ENCODE measurements at regions not wholly inside any gene's neighbourhood (a gene's known extent, or its start where the extent isn't known, plus 50 kb on each side); places are given as distances from the start of the nearest gene placed in this dataset.

GRCh38 chr2:217724471-217724870 lies 278.3 kb downstream of the TNS1 start:
- Histone ChIP-seq H3K27me3 (ENCODE audit: control insufficient read depth, insufficient read depth, low read length) (no peaks in the 10 kb centered on the region), H3K4me3 (ENCODE audit: low read depth, low read length) (no peak overlapping the region), H3K36me3 (ENCODE audit: control insufficient read depth, insufficient read depth, low read length) (no peaks in the 10 kb centered on the region)
- ChIA-PET POLR2A (no interaction called here), CTCF (interaction anchor here (0.6 to 2.9 kb wide), 4 partner anchors 9 to 1205 kb away, joined by 4 to 15 read pairs (median 4); partner anchors contain the start of gene IGFBP5)
- no peak for DNase-seq (ENCODE audit: low read depth)
- TF ChIP-seq CTCF (IDR thresholded peaks at IDR 0.05; ENCODE audit: insufficient read depth, low read depth, low read length), result no peak

- TF ChIP-seq CTCF (IDR thresholded peaks at IDR 0.05; ENCODE audit: insufficient read depth, low read depth, low read length), result no peak
- Histone ChIP-seq H3K4me3 (ENCODE audit: low read depth, low read length) (no peak overlapping the region), H3K27me3 (ENCODE audit: control insufficient read depth, insufficient read depth, low read length) (no peaks in the 10 kb centered on the region), H3K36me3 (ENCODE audit: control insufficient read depth, insufficient read depth, low read length) (no peaks in the 10 kb centered on the region)
- ChIA-PET POLR2A (no interaction called here), CTCF (interaction anchor here (0.6 to 2.9 kb wide), 8 partner anchors 9 to 1204 kb away, joined by 3 to 15 read pairs (median 4); partner anchors contain the start of gene IGFBP5)
- DNase-seq (ENCODE audit: low read depth), result no peak
These were observed 278.8 kb downstream of the TNS1 start for GRCh38 chr2:217723981-217724380.

- Histone ChIP-seq H3K36me3 (ENCODE audit: control insufficient read depth, insufficient read depth, low read length) (no peaks in the 10 kb centered on the region), H3K27me3 (ENCODE audit: control insufficient read depth, insufficient read depth, low read length) (no peaks in the 10 kb centered on the region), H3K4me3 (ENCODE audit: low read depth, low read length) (no peak overlapping the region)
- TF ChIP-seq CTCF (IDR thresholded peaks at IDR 0.05; ENCODE audit: insufficient read depth, low read depth, low read length), result no peak
- POLR2A ChIA-PET, result interaction anchor here (0.7 kb wide), 1 partner anchor 10 kb away, joined by 6 read pairs; no protein-coding TSS in a partner anchor
- DNase-seq (ENCODE audit: low read depth), result peak; percentile 79
- CTCF ChIA-PET, result interaction anchor here (0.8 to 2.9 kb wide), 7 partner anchors 8 to 1203 kb away, joined by 3 to 15 read pairs (median 4); no protein-coding TSS in a partner anchor
These were observed 279.8 kb downstream of the TNS1 start for GRCh38 chr2:217722883-217723472.

- H3K27me3 ChIP-seq (ENCODE audit: control insufficient read depth, insufficient read depth, low read length), result no peaks in the 10 kb centered on the region
- POLR2A ChIA-PET, result no interaction called here
- no peaks in the 10 kb centered on the region for H3K36me3 ChIP-seq (ENCODE audit: control insufficient read depth, insufficient read depth, low read length)
- CTCF ChIA-PET, result interaction anchor here (1.0 to 9.1 kb wide), 2 partner anchors 38 to 67 kb away, joined by 3 to 33 read pairs; no protein-coding TSS in a partner anchor
- H3K4me3 ChIP-seq (ENCODE audit: low read depth, low read length), result no peak overlapping the region
- no peak for DNase-seq (ENCODE audit: low read depth)
- TF ChIP-seq CTCF (IDR thresholded peaks at IDR 0.05; ENCODE audit: insufficient read depth, low read depth, low read length), result no peak
These were observed 285.1 kb downstream of the TNS1 start for GRCh38 chr2:217717646-217718045.

GRCh38 chr2:217715484-217715883 lies 287.3 kb downstream of the TNS1 start:
- Histone ChIP-seq H3K36me3 (ENCODE audit: control insufficient read depth, insufficient read depth, low read length) (no peaks in the 10 kb centered on the region), H3K27me3 (ENCODE audit: control insufficient read depth, insufficient read depth, low read length) (no peaks in the 10 kb centered on the region), H3K4me3 (ENCODE audit: low read depth, low read length) (no peak overlapping the region)
- POLR2A ChIA-PET, result no interaction called here
- CTCF ChIA-PET, result interaction anchor here (0.7 to 9.1 kb wide), 6 partner anchors 8 to 1017 kb away, joined by 3 to 123 read pairs (median 4); no protein-coding TSS in a partner anchor
- TF ChIP-seq CTCF (IDR thresholded peaks at IDR 0.05; ENCODE audit: insufficient read depth, low read depth, low read length), result no peak
- no peak for DNase-seq (ENCODE audit: low read depth)

Data from BJ (cell line).